Astrocyte (in vitro differentiated cells and primary cell): ENCODE measurements at regions not wholly inside any gene's neighbourhood (a gene's known extent, or its start where the extent isn't known, plus 50 kb on each side); places are given as distances from the start of the nearest gene placed in this dataset.

Experiments
- DNase-seq: peaks from one replicate; pipeline ENCODE4 v3.0.0-alpha.2; 2010; ENCODE audit warnings: low read depth
- FAIRE-seq: peaks from 2 replicates; lab custom pipeline; 2011; peaks lifted over from hg19 to GRCh38; lab: Jason Lieb, UNC
- H2AFZ ChIP-seq: 2 replicates; pipeline ENCODE4 v1.6.0; 2012; ENCODE audit warnings: low read depth, low read length, inconsistent platforms
- H3K27ac ChIP-seq: 2 replicates; pipeline ENCODE4 v1.5.1; 2011; ENCODE audit warnings: low read depth, low read length, inconsistent platforms
- H3K27me3 ChIP-seq: 2 replicates; pipeline ENCODE4 v1.6.0; 2011; ENCODE audit warnings: low read length, inconsistent platforms; ENCODE audit not compliant: insufficient read depth
- H3K36me3 ChIP-seq: 2 replicates; pipeline ENCODE4 v1.5.1; 2011; ENCODE audit warnings: low read length, inconsistent platforms; ENCODE audit not compliant: insufficient read depth
- H3K4me1 ChIP-seq: 2 replicates; pipeline ENCODE4 v1.5.1; 2011; ENCODE audit warnings: low read length, inconsistent platforms; ENCODE audit not compliant: insufficient read depth
- H3K4me2 ChIP-seq: 2 replicates; pipeline ENCODE4 v1.6.0; 2012; ENCODE audit warnings: low read length, inconsistent platforms
- H3K4me3 ChIP-seq: 2 replicates; pipeline ENCODE4 v1.5.1; 2011; ENCODE audit warnings: low read depth, mild to moderate bottlenecking, low read length, inconsistent platforms; ENCODE audit not compliant: insufficient read depth
- H3K79me2 ChIP-seq: 2 replicates; pipeline ENCODE4 v1.6.0; 2012; ENCODE audit warnings: mild to moderate bottlenecking, low read length, inconsistent platforms; ENCODE audit not compliant: insufficient read depth
- H3K9ac ChIP-seq: 2 replicates; pipeline ENCODE4 v1.6.0; 2012; ENCODE audit warnings: mild to moderate bottlenecking, low read length, inconsistent platforms
- H3K9me3 ChIP-seq: 2 replicates; pipeline ENCODE4 v1.5.1; 2012; ENCODE audit warnings: low read depth, mild to moderate bottlenecking, low read length, inconsistent platforms; ENCODE audit not compliant: insufficient read depth
- H4K20me1 ChIP-seq: 2 replicates; pipeline ENCODE4 v1.6.0; 2012; ENCODE audit warnings: low read length, inconsistent platforms; ENCODE audit not compliant: insufficient read depth
- H3K27ac Mint-ChIP-seq: one replicate; pipeline ENCODE4 v1.8.0; 2021; ENCODE audit warnings: mild to moderate bottlenecking, mixed read lengths; ENCODE audit not compliant: unreplicated experiment
- H3K27me3 Mint-ChIP-seq: one replicate; pipeline ENCODE4 v1.8.0; 2021; ENCODE audit warnings: low read depth, mixed read lengths; ENCODE audit not compliant: unreplicated experiment
- H3K36me3 Mint-ChIP-seq: one replicate; pipeline ENCODE4 v1.8.0; 2021; ENCODE audit warnings: low read depth, mixed read lengths; ENCODE audit not compliant: unreplicated experiment
- H3K4me1 Mint-ChIP-seq: one replicate; pipeline ENCODE4 v1.8.0; 2021; ENCODE audit warnings: low read depth, mixed read lengths; ENCODE audit not compliant: unreplicated experiment
- H3K4me3 Mint-ChIP-seq: one replicate; pipeline ENCODE4 v1.8.0; 2021; ENCODE audit warnings: mild to moderate bottlenecking, moderate library complexity, mixed read lengths; ENCODE audit not compliant: unreplicated experiment
- H3K9me3 Mint-ChIP-seq: one replicate; pipeline ENCODE4 v1.8.0; 2021; ENCODE audit warnings: mild to moderate bottlenecking, mixed read lengths; ENCODE audit not compliant: unreplicated experiment
- EZH2 ChIP-seq: IDR thresholded peaks from 2 replicates; pipeline ENCODE4 v1.6.1; 2012; ENCODE audit warnings: mild to moderate bottlenecking, low read length, inconsistent platforms; ENCODE audit not compliant: insufficient read depth
- TF ChIP-seq, protein P1 (sequence below): IDR thresholded peaks from 2 replicates; pipeline ENCODE4 v1.5.1; 2011; ENCODE audit warnings: low read depth, mild to moderate bottlenecking, inconsistent platforms, low read length, moderate library complexity; ENCODE audit not compliant: insufficient read depth

DNA sequence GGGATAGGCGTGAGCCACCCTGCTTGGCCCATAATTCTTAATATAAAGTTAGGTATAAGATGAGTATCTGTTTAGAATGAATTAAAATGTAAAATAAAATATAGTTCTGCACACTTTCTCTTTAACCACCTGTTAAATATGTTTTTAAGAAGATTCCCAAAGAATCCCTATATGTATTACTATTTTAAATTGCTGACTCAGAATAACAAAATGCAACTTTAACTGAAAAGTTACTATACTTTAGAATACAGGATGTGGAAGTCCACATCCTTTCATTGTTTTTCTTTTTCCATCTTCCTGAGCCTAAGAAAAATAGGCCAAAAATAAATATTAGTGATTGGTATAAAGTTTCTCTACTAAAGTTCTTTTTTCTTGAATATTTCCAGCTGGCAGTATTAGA, 325.6 kb upstream of the EYS start:
- H3K79me2 ChIP-seq = no peaks in the 10 kb centered on the region
- H3K27me3 Mint-ChIP-seq = no peaks in the 10 kb centered on the region
- no peak overlapping the region for H3K27ac Mint-ChIP-seq
- H3K36me3 ChIP-seq = no peaks in the 10 kb centered on the region
- H3K4me2 ChIP-seq = no peak overlapping the region
- H3K9ac ChIP-seq = no peak overlapping the region
- DNase-seq = no peak
- H3K9me3 ChIP-seq = no peaks in the 10 kb centered on the region
- H3K4me1 ChIP-seq = no peaks in the 10 kb centered on the region
- H3K27ac ChIP-seq = no peak overlapping the region
- H3K4me1 Mint-ChIP-seq = no peaks in the 10 kb centered on the region
- no peak overlapping the region for H3K4me3 ChIP-seq
- H3K4me3 Mint-ChIP-seq = no peak overlapping the region
- no peaks in the 10 kb centered on the region for H3K9me3 Mint-ChIP-seq
- no peaks in the 10 kb centered on the region for H3K36me3 Mint-ChIP-seq
- no peak overlapping the region for H2AFZ ChIP-seq
- no peaks in the 10 kb centered on the region for H4K20me1 ChIP-seq
- TF ChIP-seq, protein P1, sequence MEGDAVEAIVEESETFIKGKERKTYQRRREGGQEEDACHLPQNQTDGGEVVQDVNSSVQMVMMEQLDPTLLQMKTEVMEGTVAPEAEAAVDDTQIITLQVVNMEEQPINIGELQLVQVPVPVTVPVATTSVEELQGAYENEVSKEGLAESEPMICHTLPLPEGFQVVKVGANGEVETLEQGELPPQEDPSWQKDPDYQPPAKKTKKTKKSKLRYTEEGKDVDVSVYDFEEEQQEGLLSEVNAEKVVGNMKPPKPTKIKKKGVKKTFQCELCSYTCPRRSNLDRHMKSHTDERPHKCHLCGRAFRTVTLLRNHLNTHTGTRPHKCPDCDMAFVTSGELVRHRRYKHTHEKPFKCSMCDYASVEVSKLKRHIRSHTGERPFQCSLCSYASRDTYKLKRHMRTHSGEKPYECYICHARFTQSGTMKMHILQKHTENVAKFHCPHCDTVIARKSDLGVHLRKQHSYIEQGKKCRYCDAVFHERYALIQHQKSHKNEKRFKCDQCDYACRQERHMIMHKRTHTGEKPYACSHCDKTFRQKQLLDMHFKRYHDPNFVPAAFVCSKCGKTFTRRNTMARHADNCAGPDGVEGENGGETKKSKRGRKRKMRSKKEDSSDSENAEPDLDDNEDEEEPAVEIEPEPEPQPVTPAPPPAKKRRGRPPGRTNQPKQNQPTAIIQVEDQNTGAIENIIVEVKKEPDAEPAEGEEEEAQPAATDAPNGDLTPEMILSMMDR = no peak
- no peak for TF ChIP-seq EZH2
- FAIRE-seq = no peak
- H3K27me3 ChIP-seq = no peaks in the 10 kb centered on the region

DNA sequence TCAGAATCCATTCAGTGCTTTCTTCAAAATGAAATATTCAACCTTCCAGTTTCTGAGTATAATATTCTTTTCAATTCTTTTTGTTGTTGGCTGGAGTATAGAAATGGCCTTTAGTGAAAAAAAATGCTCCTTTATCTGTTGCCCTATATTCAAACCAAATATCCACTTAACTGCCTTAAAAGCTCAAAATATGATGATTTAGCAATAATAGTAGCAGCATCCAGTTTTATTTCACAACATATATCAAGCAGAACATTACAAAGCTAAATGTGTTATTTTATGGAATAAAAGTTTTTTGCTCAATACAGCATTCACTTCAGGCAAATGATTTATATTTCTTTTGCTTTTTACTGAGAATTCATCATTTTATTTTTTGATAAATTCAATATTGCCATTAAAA, 322.4 kb upstream of the EYS start:
- Mint-ChIP-seq H3K4me1 (no peaks in the 10 kb centered on the region), H3K27ac (no peak overlapping the region), H3K9me3 (no peaks in the 10 kb centered on the region), H3K4me3 (no peak overlapping the region), H3K27me3 (no peaks in the 10 kb centered on the region), H3K36me3 (peaks cover 2% of the 10 kb centered on the region)
- no peak overlapping the region for H3K4me2 ChIP-seq
- no peaks in the 10 kb centered on the region for H4K20me1 ChIP-seq
- no peaks in the 10 kb centered on the region for H3K36me3 ChIP-seq
- no peaks in the 10 kb centered on the region for H3K4me1 ChIP-seq
- FAIRE-seq = no peak
- H3K79me2 ChIP-seq = no peaks in the 10 kb centered on the region
- no peak overlapping the region for H2AFZ ChIP-seq
- no peak overlapping the region for H3K9ac ChIP-seq
- no peaks in the 10 kb centered on the region for H3K27me3 ChIP-seq
- TF ChIP-seq, protein P1 = no peak
- no peak for TF ChIP-seq EZH2
- no peak for DNase-seq
- H3K9me3 ChIP-seq = no peaks in the 10 kb centered on the region
- no peak overlapping the region for H3K27ac ChIP-seq
- no peak overlapping the region for H3K4me3 ChIP-seq

DNA sequence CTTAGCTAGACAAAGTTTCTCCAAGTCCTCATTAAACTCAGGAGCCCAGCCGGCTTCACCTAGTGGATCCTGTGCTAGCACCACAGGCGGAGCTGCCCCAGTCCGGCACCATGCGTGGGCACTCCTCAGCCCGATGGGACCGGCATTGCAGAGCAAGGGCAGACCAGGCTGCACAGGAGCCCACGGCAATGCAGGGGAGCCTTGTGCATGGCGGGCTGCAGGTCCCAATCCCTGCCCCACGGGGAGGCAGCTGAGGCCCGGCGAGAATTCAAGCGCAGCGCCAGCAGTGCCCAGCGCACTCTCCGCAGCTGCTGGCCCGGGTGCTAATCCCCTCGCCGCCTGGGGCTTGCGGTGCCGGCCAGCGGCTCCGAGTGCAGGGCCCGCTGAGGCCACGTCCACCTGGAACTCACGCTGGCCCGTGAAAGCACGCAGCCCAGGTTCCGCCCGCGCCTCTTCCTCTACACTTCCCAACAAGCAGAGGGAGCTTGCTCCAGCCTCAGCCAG, 292.3 kb upstream of the EYS start:
- H3K27me3 Mint-ChIP-seq = no peaks in the 10 kb centered on the region
- Histone ChIP-seq H3K4me2 (no peak overlapping the region), H3K9ac (no peak overlapping the region), H3K4me3 (no peak overlapping the region), H3K27ac (no peak overlapping the region), H3K4me1 (no peaks in the 10 kb centered on the region), H3K27me3 (no peaks in the 10 kb centered on the region), H3K36me3 (no peaks in the 10 kb centered on the region), H2AFZ (no peak overlapping the region), H4K20me1 (no peaks in the 10 kb centered on the region), H3K79me2 (no peaks in the 10 kb centered on the region), H3K9me3 (no peaks in the 10 kb centered on the region)
- TF ChIP-seq, protein P1 = no peak
- no peak for TF ChIP-seq EZH2
- no peaks in the 10 kb centered on the region for H3K36me3 Mint-ChIP-seq
- H3K4me3 Mint-ChIP-seq = no peak overlapping the region
- H3K27ac Mint-ChIP-seq = no peak overlapping the region
- no peaks in the 10 kb centered on the region for H3K4me1 Mint-ChIP-seq
- DNase-seq = no peak
- no peak for FAIRE-seq
- no peaks in the 10 kb centered on the region for H3K9me3 Mint-ChIP-seq
